ENCODE measurements at regions not wholly inside any gene's neighbourhood (a gene's known extent, or its start where the extent isn't known, plus 50 kb on each side); places are given as distances from the start of the nearest gene placed in this dataset.

DNA sequence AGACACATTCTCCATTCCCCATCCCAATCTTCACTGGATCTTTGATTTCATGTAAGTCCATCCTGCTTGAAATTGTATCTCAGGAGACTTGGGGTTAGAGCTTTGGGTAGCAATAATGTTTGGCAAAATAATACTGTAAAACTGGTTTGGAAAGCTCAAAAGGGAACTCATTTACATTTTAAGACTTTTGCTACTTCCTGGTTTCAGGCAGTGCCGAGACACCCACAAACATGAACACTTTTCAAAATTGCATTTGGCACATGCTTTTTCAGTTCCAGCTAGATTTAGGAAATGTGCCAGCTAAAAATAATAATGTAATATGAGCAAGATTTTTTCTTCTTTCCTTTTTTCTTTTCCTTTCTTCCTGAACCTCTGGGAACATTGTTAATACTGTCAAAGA, 145.7 kb upstream of the CBLB start:
- TF ChIP-seq CTCF (IDR thresholded peaks at IDR 0.05) (no peak), POLR2A (IDR thresholded peaks at IDR 0.05) (no peak), EP300 (IDR thresholded peaks at IDR 0.05) (no peak)
